ENCODE measurements at regions not wholly inside any gene's neighbourhood (a gene's known extent, or its start where the extent isn't known, plus 50 kb on each side); places are given as distances from the start of the nearest gene placed in this dataset.

DNA sequence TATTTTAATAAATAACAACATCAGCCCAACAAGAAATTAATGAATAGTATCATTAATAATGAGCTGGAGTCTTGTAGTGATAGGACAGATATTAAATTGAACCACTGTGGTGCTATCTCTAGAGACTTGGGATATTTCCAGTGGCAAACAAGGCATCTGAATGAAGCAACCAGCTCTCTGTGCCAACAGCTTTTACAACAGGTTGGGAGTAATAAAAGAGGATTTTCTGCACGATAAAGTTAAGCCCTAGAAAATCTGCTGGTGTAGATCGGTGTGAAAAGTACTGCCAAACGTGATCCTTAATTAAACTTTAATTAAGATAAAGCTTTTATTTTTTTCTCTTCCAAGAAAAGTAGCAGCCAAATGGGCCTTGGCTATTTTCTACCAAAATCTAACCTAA, 385.5 kb downstream of the NR4A2 start:
- no peak for FAIRE-seq

More for the DNA sequence above, 385.5 kb downstream of the NR4A2 start:
- H3K4ac ChIP-seq (replicated peaks; ENCODE audit: insufficient read length, low read depth, low read length): no peak overlapping the region
- H4K5ac ChIP-seq (ENCODE audit: insufficient read length, low read depth, low read length): no peak overlapping the region
- H2BK120ac ChIP-seq (replicated peaks; ENCODE audit: low read depth, low read length): no peak overlapping the region
- no peaks in the 10 kb centered on the region for H3K9me3 ChIP-seq (ENCODE audit: insufficient read depth in 2 of 2, low read depth in 1 of 2, low read length in 1 of 2)
- H2AK5ac ChIP-seq (ENCODE audit: low read depth, low read length): no peak overlapping the region
- ChIA-PET POLR2A (ENCODE audit: partially characterized antibody) (no interaction called here), CTCF (ENCODE audit: partially characterized antibody) (interaction anchor here (0.7 to 1.4 kb wide), 2 partner anchors 25 to 132 kb away, joined by 3 to 7 read pairs; no protein-coding TSS in a partner anchor)
- TF ChIP-seq SIN3A (conservative IDR thresholded peaks at IDR 0.05 in 1 of 2, IDR thresholded peaks at IDR 0.05 in 1 of 2; ENCODE audit: low read depth in 1 of 2, low read length in 2 of 2) (no peak), CHD2 (IDR thresholded peaks at IDR 0.05; ENCODE audit: low read length) (no peak), RFX5 (IDR thresholded peaks at IDR 0.05; ENCODE audit: borderline replicate concordance, low read depth, low read length) (no peak), POLR2AphosphoS5 (IDR thresholded peaks at IDR 0.05; ENCODE audit: low read depth, low read length) (no peak), CHD1 (IDR thresholded peaks at IDR 0.05; ENCODE audit: low read depth, low read length) (no peak), SUZ12 (IDR thresholded peaks at IDR 0.05; ENCODE audit: low read length) (no peak), KDM4A (IDR thresholded peaks at IDR 0.05; ENCODE audit: low read depth, low read length, severe bottlenecking) (no peak)
- TF ChIP-seq, protein P1, sequence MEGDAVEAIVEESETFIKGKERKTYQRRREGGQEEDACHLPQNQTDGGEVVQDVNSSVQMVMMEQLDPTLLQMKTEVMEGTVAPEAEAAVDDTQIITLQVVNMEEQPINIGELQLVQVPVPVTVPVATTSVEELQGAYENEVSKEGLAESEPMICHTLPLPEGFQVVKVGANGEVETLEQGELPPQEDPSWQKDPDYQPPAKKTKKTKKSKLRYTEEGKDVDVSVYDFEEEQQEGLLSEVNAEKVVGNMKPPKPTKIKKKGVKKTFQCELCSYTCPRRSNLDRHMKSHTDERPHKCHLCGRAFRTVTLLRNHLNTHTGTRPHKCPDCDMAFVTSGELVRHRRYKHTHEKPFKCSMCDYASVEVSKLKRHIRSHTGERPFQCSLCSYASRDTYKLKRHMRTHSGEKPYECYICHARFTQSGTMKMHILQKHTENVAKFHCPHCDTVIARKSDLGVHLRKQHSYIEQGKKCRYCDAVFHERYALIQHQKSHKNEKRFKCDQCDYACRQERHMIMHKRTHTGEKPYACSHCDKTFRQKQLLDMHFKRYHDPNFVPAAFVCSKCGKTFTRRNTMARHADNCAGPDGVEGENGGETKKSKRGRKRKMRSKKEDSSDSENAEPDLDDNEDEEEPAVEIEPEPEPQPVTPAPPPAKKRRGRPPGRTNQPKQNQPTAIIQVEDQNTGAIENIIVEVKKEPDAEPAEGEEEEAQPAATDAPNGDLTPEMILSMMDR (IDR thresholded peaks at IDR 0.05; ENCODE audit: control extremely low read depth in 1 of 3, insufficient read depth in 1 of 3, low read depth in 1 of 3, low read length in 3 of 3): no peak
- no peak overlapping the region for H3K9ac ChIP-seq (replicated peaks in 1 of 4; ENCODE audit: extremely low read depth in 1 of 4, low read depth in 3 of 4, low read length in 3 of 4)
- H3K23ac ChIP-seq (ENCODE audit: insufficient read length): no peak overlapping the region
- H3K36me3 ChIP-seq (ENCODE audit: control insufficient read depth in 2 of 4, insufficient read depth in 4 of 4, low read length in 3 of 4): no peaks in the 10 kb centered on the region; a peak in 1 of 8 replicates
- H3K27ac ChIP-seq (ENCODE audit: low read depth, low read length): no peak overlapping the region
- no peak overlapping the region for H4K91ac ChIP-seq (replicated peaks; ENCODE audit: insufficient read length, low read length)
- H3K4me1 ChIP-seq (replicated peaks in 1 of 4; ENCODE audit: control insufficient read depth in 3 of 4, insufficient read depth in 4 of 4, low read length in 3 of 4): no peaks in the 10 kb centered on the region
- H2BK20ac ChIP-seq (ENCODE audit: low read length): no peak overlapping the region
- H2BK12ac ChIP-seq (ENCODE audit: low read depth, low read length): no peak overlapping the region
- H3K56ac ChIP-seq (replicated peaks; ENCODE audit: insufficient read length, low read depth, low read length): no peak overlapping the region
- H4K8ac ChIP-seq (ENCODE audit: extremely low read depth, insufficient read depth, low read length): no peak overlapping the region
- WGBS, 2 experiments (ENCODE audit: extremely low coverage in 1 of 2, insufficient coverage in 1 of 2, insufficient read length in 1 of 2, insufficient replicate concordance in 2 of 2, low coverage in 1 of 2, low lambda C conversion rate in 2 of 2, missing lambda C conversion rate in 1 of 2): 88% methylated on average over 3 of the region's 3 CpGs; no CpG with 5 or more reads in 1 of the 2 experiments
- DNase-seq (ENCODE audit: low read depth in 1 of 2, low spot score in 2 of 2): no peak
- H2BK15ac ChIP-seq (ENCODE audit: low read length): no peak overlapping the region
- no peaks in the 10 kb centered on the region for H3K23me2 ChIP-seq (ENCODE audit: low read depth, low read length)
- H3K4me2 ChIP-seq (ENCODE audit: insufficient read depth in 1 of 2, low read depth in 2 of 2, low read length in 2 of 2): no peak overlapping the region
- no peaks in the 10 kb centered on the region for H4K20me1 ChIP-seq (replicated peaks in 1 of 2; ENCODE audit: control insufficient read depth in 1 of 2, insufficient read depth in 2 of 2, low read length in 2 of 2)
- no peaks in the 10 kb centered on the region for H3K79me2 ChIP-seq (ENCODE audit: control insufficient read depth in 1 of 2, insufficient read depth in 2 of 2, low read length in 2 of 2)
- H2AFZ ChIP-seq (ENCODE audit: low read length): no peak overlapping the region
- H3K4me3 ChIP-seq (ENCODE audit: extremely low read depth in 1 of 4, insufficient read depth in 2 of 4, low read depth in 3 of 4, low read length in 4 of 4): no peak overlapping the region
- H3K27me3 ChIP-seq (replicated peaks in 1 of 4; ENCODE audit: control insufficient read depth in 3 of 4, extremely low read depth in 1 of 4, insufficient read depth in 3 of 4, low read length in 3 of 4): no peaks in the 10 kb centered on the region
- H3K14ac ChIP-seq (ENCODE audit: insufficient read length): no peak overlapping the region
- no peak overlapping the region for H2BK5ac ChIP-seq (ENCODE audit: low read depth, low read length)
- H3K79me1 ChIP-seq (ENCODE audit: low read depth, low read length): no peaks in the 10 kb centered on the region
- no peak overlapping the region for H3K18ac ChIP-seq (ENCODE audit: extremely low read depth, low read length)

Measured in H1 (cell line).